HepG2 (cell line): ENCODE measurements at regions not wholly inside any gene's neighbourhood (a gene's known extent, or its start where the extent isn't known, plus 50 kb on each side); places are given as distances from the start of the nearest gene placed in this dataset.

Experiments
- CBX1 ChIP-seq: IDR thresholded peaks from one replicate; pipeline ENCODE4 v1.6.1; 2016; ENCODE audit warnings: antibody characterized with exemption, low read depth
- CTCF ChIP-seq: sonication (generic); formaldehyde crosslinking; IDR thresholded peaks from 2 replicates; pipeline ENCODE4 v1.5.0; 2020; ENCODE audit warnings: mild to moderate bottlenecking, missing genetic modification reagents, moderate library complexity
- ELF4 ChIP-seq: sonication (generic); formaldehyde crosslinking; IDR thresholded peaks from 2 replicates; pipeline ENCODE4 v1.5.0; 2020; ENCODE audit warnings: missing genetic modification reagents, mild to moderate bottlenecking, moderate library complexity, borderline replicate concordance

- no peak for TF ChIP-seq CBX1
- TF ChIP-seq CTCF (CRISPR knock-in tag), result no peak
- no peak for TF ChIP-seq ELF4 (CRISPR knock-in tag)
Measured at GRCh38 chr5:58403822-58404433, 56.0 kb downstream of the PLK2 start.
